ENCODE measurements at regions not wholly inside any gene's neighbourhood (a gene's known extent, or its start where the extent isn't known, plus 50 kb on each side); places are given as distances from the start of the nearest gene placed in this dataset.
"Not testable (repeated sequence)": the region's sequence is repeated elsewhere in the genome, so short reads cannot be mapped to it uniquely, and the experiment has no call there.

DNA sequence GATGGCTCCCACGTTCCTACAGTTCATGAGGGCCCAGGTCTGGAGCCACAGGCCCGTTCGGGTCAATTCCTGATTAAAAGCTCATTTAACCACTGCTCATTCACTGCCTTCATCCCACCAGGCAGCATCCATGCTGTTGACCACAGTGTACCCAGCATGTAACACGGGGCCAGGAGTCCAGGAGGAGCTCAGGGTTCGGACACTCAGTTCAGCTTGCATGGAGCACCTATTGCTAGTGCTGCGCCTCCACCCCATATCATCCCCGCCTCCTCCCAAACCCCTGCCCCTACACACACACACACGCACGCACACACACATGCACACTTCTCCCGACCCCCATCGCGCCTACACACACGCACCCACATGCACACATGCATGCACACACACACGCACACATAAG lies 72.9 kb upstream of the SNTG2 start:
- DNase-seq (ENCODE audit: low spot score) = no peak

DNA sequence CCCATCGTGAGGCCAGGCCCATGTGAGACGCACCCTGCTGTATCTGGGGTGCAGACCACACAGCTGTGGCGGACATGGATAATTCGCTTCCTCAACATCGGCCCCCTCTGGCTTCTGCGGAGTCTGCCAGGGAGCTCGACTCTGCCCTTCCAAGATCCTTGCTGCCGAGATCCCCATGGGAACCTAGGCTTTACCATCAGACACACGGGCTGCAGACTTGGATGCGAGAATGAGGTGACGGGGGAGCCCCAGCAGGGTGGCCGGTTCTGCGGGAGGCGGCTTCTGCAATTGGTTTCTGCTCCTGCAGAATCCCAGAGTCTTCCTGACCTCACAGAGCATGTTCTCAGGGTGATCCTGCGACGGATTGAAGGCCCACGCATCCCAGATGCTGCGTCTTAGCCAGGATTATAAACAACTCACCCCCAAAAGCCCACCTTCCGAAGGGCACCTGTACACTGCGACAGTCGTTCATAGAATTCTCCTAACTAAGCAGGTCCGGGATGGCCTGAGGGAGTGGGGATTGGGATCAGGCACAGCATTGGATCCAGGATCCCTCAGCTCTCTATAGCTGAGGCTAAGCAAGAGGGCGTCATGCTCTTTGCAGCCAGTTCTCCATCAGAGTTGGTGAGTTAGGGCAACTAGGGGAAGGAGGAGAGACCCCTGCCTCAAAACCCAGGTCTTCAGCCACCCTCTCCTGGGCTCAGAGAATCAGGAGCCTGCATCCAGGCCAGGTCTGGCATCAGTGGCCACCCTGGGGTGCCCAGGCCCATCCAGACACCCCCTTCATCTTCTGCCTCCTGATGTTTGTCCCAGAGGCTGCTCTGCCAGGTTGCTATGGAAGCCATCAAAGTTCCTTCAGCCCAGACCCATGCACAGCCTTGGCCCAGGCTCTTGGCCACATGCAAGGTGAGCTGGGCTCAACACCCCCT lies 74.7 kb upstream of the SNTG2 start:
- no peak for DNase-seq (ENCODE audit: low spot score)

DNA sequence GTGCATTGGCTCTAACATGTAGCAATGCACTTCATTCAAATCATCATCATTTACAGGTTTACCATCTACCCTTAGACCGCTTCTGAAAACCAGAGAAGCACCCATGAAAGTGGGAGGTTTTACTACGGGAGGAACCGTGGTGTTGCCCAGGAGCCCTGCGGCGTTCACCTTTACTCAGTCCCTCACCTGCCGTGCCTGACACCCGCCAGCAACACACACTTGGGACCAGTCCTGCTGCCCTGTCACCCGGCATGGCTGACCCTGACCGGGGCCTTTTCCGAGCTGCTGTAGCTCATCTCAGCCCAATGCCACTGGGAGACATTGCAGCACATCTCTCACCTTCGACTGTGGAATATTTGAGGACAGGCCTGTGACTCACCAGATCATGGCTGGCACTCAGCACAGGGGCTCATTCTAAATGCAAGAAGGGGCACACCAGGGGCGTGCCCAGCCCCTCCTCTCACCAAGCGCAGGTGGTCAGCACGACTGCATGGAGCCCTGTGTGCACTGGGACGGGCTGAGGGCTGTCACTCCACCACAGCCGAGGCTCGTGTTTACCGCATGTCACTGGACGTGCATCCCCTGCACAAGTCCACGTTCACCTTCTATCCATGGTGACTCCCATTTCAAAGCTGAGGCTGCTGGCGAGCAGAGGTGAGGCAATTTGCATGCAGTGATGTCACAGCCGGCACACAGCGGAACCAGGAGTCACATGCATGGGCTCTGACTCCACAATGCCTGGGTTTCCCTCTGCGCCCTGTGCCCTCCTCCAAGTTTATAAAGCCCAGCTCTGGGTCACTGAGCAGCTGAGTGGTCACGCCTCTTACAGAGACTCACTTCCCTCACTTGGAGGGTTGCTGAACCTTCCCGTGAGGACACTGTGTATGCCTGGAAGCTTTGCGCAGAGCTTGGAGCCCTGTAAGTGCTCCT lies 76.7 kb upstream of the SNTG2 start:
- no peak for DNase-seq (ENCODE audit: low spot score)

DNA sequence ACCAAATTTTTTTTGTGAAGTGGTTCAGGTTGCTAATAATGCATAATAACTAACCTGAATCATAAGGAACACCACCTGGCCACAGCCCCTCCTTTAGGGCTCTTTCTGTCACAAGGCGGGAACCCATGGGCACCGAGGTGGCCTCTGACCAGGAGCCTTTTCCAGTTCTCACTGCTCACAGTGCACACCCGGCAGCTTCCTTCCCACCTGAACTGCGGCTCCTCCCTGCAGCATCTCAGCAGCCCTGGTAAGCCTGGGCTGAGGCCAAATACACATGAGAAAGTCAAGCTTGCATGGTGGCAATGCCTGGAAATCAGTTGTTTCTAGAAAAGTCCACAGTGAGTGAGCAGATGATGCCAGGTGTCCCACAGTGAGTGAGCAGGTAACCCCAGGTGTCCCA lies 77.6 kb upstream of the SNTG2 start:
- DNase-seq (ENCODE audit: low spot score) = no peak

DNA sequence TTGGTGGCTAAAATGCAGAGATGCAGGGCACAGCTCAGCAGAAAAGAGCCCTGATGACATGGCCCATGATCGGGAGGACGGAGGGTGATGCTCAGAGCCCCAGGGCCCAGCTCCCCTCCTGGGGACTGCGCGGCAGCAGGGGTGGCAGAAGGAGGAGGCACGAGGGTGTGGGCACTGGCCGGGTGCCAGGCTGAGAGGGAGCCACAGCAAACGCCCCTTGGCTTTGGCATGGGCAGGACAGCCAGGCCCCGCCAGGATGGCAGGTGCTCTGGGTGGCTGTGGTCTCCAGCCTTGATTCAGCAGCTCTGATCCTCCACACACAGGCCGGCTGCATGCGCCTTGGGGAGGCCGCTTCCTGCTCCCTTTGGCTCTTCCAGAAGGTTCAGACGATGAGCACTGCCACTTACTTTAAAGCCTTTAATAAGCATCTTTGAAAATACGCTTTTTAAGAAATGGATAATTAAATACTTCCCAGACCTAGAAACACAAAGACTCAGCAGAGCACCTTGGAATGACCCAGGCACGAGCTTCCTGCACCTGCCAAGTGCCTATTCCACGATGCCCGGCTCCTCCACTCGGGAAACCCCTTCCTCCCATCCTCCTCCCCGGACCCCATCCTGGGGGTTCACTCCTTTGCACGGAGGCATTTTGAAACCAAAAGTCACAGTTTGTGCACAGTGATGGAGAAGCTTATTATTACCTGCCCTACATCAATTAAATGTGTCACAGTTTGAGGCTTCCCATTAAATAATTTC lies 78.5 kb upstream of the SNTG2 start:
- no peak for DNase-seq (ENCODE audit: low spot score)

DNA sequence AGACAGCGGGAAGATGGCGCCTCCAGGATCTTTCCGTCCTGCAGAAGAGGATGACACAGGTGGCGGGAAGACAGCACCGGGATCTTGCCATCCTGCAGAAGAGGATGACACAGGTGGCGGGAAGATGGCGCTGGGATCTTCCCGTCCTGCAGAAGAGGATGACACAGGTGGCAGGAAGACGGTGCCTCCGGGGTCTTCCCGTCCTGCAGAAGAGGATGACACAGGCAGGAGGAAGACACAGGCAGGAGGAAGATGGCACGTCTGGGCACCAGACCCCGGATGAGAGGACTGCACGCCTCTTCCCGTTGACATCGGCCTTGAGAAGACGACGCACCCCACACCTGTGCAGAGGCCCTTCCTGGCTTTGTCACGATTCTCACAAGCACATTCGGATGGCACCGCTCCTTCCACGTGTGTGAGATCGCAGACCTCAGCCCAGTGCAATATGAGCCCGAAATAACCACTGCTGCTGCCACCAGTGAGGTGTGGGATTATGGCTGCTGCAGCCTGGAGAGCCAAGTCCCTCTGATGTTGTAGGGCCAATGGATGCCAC lies 79.4 kb upstream of the SNTG2 start:
- no peak for DNase-seq (ENCODE audit: low spot score)

DNA sequence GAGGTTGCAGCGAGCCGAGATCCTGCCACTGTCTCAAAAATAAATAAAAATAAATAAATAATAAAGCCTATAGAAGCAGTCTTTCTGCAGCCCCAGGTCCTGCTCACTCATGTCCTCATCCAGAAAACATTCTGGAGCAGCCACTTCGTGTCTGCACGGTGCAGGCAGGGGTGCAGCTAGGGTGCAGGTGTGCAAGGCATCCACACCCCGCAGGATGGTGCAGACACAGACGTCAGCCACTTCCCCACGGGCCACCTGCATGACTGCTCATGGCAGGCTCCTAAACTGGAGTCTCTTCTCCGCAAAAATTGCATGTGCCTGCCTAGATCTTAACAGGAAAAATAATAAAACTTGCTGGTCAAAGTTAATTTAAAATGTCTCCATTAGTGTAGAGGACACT lies 80.2 kb upstream of the SNTG2 start:
- DNase-seq (ENCODE audit: low spot score) = no peak

DNA sequence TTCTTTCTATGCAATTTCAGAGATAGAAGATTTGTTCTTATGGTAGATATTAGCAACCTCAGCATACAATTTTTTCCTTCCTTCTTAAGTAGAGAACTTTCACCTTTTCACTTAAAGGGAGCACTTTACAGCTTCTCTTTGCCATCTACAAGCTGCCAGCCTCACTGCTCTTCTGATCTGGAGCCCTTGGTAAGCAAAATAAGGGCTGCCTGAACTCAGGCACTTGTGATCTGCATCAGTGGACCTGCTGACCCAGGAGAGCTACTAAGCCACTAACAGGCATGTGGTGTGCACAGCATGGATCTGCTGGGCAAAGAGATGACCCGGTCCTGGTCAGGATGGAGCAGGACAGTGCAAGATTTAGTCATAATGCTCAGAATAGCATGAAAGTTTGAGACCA lies 80.8 kb upstream of the SNTG2 start:
- DNase-seq (ENCODE audit: low spot score) = no peak

DNA sequence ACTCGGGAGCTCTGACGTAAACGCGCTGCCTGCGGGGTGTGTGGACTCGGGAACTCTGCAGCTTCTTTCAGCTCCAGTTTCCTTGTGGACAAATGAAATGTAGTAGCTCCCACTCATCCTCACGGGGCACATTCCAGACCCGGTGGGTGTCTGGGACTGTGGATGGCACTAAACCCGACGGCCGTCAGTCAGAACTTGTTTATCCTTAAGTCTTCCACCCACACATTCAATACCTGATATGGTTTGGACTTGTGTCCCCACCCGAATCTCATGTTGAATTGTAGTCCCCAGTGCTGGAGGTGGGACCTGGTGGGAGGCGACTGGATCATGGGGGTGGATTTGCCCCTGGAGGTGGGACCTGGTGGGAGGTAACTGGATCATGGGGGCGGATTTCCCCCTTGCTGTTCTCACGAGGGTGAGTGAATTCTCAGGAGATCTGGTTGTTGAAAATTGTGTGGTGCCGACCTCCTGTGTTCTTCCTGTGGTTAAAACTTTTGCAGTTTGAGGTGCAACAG lies 81.2 kb upstream of the SNTG2 start:
- DNase-seq (ENCODE audit: low spot score) = no peak

DNA sequence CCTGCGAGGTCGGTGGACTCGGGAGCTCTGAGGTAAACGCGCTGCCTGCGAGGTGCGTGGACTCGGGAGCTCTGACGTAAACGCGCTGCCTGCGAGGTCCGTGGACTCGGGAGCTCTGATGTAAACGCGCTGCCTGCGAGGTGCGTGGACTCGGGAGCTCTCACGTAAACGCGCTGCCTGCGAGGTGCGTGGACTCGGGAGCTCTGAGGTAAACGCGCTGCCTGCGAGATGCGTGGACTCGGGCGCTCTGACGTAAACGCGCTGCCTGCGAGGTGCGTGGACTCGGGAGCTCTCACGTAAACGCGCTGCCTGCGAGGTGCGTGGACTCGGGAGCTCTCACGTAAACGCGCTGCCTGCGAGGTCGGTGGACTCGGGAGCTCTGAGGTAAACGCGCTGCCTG lies 81.8 kb upstream of the SNTG2 start:
- DNase-seq (ENCODE audit: low spot score) = not testable (repeated sequence)

DNA sequence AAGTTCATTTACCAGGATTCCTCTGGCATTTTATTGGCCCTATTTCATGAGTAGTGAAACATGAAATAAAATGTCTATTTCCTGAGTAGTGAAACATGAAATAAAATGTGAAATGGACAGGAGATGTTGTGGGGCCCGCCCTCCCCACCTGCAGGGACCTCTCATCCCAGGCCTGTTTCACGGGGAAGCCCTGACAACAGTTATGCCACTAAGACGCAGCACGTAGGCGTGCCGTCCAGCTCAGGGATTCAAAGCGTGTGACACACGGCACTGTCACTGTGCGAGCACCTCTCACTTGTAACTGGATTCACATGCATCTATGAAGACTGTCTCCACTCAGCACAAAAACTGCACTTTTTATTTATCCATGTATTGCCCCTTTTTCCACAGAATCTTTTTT lies 83.4 kb upstream of the SNTG2 start:
- no peak for DNase-seq (ENCODE audit: low spot score)

DNA sequence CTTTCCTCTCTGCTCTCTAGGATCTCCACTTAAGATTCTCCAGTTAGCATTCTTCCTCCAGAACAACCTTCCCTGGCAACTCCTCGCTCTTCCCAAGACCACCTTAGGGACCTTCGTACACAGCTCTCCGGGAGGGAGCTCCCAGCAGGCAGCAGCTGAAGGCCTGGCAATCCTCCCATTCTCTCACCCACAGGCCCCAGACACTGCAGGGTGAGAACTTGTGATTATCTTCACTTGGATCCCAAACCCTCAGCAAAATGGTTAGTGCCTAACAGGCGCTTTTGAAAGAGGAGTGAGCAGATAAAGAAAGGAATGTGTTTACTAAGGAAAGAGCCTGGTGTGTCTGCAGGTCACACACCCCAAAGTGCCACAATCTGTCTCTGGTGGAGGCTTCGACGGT lies 83.8 kb upstream of the SNTG2 start:
- DNase-seq (ENCODE audit: low spot score) = no peak

DNA sequence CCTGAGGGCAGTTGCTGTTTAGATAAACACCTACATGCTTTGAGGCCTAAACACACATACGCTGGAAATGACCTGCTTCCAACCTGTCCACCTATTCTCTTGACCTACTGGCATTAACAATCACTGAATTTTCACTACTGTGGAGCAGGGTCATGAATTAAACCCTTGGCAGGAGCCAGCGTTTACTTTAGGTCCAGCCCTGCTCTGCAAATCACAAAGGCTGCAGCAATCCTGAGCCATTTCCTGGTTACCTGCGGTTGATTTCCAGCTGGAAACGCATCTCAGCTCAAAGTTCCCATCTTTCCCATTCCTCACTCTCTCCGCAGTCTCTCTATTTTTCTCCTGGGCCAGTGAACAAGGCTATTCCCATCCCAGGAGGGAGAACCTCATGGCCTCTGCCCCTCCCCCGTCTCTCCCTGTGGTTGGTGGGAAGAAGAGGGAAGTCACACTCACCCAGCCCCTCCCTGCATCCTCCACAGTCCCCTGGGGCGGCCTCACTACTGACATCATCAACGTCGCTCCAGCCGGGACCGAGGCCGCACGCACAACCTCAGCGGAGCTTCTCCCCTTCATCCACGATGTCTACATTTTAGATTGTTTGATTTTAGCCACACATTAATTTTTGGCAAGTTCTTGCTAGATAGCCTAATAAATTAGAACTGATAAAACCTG lies 84.5 kb upstream of the SNTG2 start:
- DNase-seq (ENCODE audit: low spot score) = no peak

DNA sequence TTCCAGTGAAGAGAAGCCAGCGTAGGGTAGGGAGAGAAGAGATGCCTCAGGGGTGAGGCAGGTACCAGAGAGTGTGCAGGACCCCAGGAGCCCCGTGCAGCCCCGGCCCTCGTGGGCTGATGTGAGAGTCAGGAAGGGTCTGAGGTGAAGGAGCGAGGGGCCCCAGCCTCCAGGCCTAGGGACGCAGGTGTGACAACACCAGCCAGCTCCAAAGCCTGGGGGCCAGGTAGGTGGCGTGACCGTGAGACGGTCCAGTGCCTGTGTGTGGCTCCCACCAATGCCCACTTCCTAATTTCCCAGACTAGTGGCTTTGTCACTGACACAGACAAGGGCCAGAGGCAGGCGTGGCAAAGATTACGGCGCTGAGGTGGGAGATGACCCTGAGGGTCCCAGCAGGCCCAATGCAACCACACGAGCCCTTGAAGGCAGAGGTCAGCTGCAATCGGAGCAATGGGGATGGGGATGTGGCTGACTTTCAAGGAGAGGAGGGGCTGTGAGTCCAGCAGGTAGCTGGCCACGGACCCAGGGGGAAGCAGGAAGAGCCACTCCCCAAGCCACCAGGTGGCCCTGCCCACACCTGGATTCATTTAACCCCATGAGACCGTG lies 86.0 kb upstream of the SNTG2 start:
- no peak for DNase-seq (ENCODE audit: low spot score)

DNA sequence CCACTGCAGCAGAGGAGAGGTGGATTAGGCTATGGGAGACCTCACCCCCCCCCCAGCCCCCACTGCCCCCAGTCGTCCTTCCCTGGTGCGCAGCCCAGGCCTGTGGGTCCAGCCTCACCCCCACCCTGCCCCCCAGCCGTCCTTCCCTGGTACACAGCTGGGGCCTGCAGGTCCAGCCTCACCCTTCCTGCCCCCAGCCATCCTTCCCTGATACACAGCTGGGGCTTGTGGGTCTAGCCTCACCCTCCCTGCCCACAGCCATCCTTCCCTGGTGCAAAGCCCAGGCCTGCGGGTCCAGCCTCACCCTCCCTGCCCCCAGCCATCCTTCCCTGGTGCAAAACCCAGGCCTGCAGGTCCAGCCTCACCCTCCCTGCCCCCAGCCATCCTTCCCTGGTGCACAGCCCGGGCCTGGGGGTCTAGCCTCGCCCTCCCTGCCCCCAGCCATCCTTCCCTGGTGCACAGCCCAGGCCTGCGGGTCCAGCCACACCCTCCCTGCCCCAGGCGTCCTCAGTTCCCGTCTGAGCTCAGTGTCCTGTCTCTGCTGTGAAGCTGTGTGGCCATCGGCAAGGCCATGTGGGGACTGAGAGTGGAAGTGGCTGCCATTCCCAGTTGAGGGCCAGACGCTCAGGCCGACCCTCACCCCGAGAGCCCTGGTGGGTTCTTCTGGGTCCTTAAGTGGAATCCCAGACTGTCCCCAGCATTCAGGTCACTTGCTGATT lies 86.8 kb upstream of the SNTG2 start:
- no peak for DNase-seq (ENCODE audit: low spot score)

DNA sequence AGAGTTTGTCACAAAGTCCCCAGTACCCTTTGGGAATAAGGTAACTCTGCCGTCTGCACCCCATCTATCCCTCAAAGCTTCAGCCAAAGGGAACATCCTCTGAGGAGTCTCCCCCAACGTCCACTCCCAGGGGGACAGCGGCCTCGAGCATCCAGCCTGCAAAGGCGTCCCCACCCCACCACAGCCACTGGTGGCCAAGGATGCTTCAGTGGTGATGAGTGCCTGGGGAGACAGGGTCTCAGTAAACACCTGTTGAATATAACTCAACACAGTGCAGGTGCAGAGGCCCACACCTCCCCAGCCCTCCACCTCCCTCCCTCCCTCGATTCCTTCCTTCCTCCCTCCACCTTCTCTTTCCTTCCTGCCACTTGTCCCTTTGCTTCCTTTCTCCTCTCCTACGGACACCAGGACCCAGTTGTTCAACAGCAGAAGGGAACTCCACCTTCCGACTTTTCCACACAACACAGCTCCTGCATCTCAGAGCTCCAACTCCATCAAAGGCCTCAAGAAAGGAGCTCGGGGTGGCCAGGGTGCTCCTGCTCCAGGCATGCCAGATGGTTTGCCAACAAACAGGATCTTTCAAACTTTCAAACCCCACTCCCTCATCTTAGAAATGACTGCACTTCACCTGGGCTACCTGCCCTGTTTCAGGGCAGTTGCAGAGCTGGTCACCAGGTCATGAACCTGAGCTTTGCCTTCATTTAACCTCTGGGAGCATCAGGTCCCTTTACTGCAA lies 87.8 kb upstream of the SNTG2 start:
- DNase-seq (ENCODE audit: low spot score) = no peak

DNA sequence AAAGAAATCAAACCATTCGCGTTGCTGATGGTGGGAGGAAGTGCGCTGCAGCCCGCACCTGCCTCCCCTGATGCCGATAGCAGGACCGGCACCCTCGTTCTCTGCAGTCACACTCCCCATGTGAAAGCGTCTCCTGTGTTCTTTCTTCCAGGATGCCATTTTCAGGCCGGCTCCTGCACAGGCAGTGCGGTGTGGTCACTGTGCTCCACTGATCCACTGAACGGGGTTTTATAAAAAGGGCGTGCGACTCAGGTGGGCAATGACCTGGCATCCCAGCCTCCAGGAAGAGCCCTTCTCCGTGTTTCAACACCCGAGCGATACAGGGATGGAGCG lies 88.3 kb upstream of the SNTG2 start:
- DNase-seq (ENCODE audit: low spot score) = no peak

DNA sequence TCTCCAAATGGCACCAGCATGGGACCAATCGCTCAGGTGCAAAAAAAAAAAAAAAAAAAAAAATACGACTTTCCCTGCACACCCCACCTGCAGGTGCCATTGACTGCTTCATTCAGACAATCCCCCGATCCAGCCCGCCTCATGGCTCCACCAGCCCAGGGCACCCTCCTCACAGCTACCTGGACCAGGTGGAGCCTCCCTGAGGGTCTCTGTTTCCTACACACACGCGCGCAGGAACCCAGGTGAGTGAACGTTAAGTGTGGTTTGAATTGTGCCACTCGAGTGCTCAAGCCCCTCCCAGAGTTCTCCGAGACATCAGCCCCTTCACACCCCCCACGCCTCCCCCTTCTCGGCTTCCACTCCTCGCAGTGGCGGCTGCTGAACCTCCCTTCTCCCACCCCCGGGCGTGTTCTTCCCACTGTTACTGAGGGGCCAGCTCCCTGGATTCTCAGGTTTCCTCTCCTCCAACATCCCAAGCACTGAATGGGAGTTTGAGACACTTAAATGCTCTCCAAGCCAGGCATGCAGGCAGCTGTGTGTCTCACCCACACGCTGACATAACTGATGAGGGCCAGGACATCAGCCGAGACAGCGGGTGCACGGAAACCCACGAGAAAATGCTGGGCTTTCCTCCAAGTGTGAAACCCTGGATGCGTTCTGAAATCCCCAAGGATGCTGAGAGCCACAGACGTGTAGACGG lies 88.8 kb upstream of the SNTG2 start:
- DNase-seq (ENCODE audit: low spot score) = no peak
